Suprapubic skin (tissue), 4 donors: ENCODE measurements at regions not wholly inside any gene's neighbourhood (a gene's known extent, or its start where the extent isn't known, plus 50 kb on each side); places are given as distances from the start of the nearest gene placed in this dataset.

Source experiments
- DNase-seq, 2 donors: peaks; one replicate each; pipeline ENCODE4 v3.0.0-alpha.2; 2019; ENCODE audit warnings: low spot score in 2 of 2
- H3K27ac ChIP-seq: fragments of 200-600 bp; sonication (generic); one replicate; pipeline ENCODE4 v1.5.1; 2019
- H3K27me3 ChIP-seq: fragments of 200-600 bp; sonication (generic); one replicate; pipeline ENCODE4 v1.5.1; 2019
- H3K36me3 ChIP-seq: fragments of 200-600 bp; sonication (generic); one replicate; pipeline ENCODE4 v1.5.1; 2019
- H3K4me1 ChIP-seq: fragments of 200-600 bp; sonication (generic); one replicate; pipeline ENCODE4 v1.5.1; 2019
- H3K4me3 ChIP-seq: fragments of 200-600 bp; sonication (generic); one replicate; pipeline ENCODE4 v1.5.1; 2019; ENCODE audit warnings: mild to moderate bottlenecking
- H3K9me3 ChIP-seq: fragments of 200-600 bp; sonication (generic); one replicate; pipeline ENCODE4 v1.5.1; 2019
- EP300 ChIP-seq: sonication (generic); formaldehyde crosslinking; IDR thresholded peaks from one replicate; pipeline ENCODE4 v1.6.1; 2017; ENCODE audit warnings: antibody characterized with exemption
- POLR2A ChIP-seq, 2 donors: fragments of 450-650 bp; IDR thresholded peaks; one replicate each; pipeline ENCODE4 v1.6.1; 2017; ENCODE audit warnings: antibody characterized with exemption in 2 of 2, mild to moderate bottlenecking in 2 of 2, moderate library complexity in 2 of 2
- POLR2AphosphoS5 ChIP-seq, 3 donors: sonication (generic); formaldehyde crosslinking; IDR thresholded peaks; one replicate each; pipeline ENCODE4 v1.6.1; 2017; ENCODE audit warnings: antibody characterized with exemption in 3 of 3
- WGBS: methylation state at CpG from one replicate; pipeline ENCODE4 v1.1.5; 2018; 5-methylcytosine and 5-hydroxymethylcytosine counted together
- TF ChIP-seq, protein P1 (sequence below), 2 donors: fragments of 200-600 bp in 1 of 2; fragments of 450-650 bp in 1 of 2; sonication (generic) in 1 of 2; IDR thresholded peaks; one replicate each; pipeline ENCODE4 v1.5.1; 2016 to 2019; ENCODE audit warnings: antibody characterized with exemption in 2 of 2, mild to moderate bottlenecking in 1 of 2, moderate library complexity in 1 of 2

DNA sequence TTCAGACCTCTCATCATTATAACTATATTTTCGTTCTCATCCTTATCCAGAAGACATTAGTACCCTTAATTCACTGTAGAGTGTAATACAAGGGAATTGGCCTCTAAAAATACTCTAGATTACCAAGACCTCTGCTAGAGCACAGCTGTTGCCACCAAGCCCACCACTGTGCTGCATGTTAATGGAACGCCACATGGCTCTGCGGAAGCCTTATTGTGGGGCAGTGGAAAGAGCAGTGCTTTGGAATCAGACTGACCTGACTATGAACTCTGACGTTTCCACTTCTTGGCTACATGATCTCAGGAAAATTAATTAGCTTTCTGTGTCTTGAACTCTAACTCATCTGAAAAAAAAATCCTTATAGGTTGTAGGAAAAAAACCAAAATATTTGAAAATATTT is 222.1 kb downstream of the LMX1A start:
- H3K27ac ChIP-seq: no peak overlapping the region
- no peak for DNase-seq
- H3K9me3 ChIP-seq: no peaks in the 10 kb centered on the region
- H3K4me3 ChIP-seq: no peak overlapping the region
- WGBS: 84% methylated on average over 4 of the region's 4 CpGs
- peaks cover 27% of the 10 kb centered on the region for H3K27me3 ChIP-seq
- H3K4me1 ChIP-seq: no peaks in the 10 kb centered on the region
- TF ChIP-seq POLR2AphosphoS5 (IDR thresholded peaks at IDR 0.05) (no peak), EP300 (no peak), POLR2A (IDR thresholded peaks at IDR 0.05) (no peak)
- TF ChIP-seq, protein P1, sequence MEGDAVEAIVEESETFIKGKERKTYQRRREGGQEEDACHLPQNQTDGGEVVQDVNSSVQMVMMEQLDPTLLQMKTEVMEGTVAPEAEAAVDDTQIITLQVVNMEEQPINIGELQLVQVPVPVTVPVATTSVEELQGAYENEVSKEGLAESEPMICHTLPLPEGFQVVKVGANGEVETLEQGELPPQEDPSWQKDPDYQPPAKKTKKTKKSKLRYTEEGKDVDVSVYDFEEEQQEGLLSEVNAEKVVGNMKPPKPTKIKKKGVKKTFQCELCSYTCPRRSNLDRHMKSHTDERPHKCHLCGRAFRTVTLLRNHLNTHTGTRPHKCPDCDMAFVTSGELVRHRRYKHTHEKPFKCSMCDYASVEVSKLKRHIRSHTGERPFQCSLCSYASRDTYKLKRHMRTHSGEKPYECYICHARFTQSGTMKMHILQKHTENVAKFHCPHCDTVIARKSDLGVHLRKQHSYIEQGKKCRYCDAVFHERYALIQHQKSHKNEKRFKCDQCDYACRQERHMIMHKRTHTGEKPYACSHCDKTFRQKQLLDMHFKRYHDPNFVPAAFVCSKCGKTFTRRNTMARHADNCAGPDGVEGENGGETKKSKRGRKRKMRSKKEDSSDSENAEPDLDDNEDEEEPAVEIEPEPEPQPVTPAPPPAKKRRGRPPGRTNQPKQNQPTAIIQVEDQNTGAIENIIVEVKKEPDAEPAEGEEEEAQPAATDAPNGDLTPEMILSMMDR (IDR thresholded peaks at IDR 0.05): no peak
- H3K36me3 ChIP-seq: no peaks in the 10 kb centered on the region

- Histone ChIP-seq H3K36me3 (no peaks in the 10 kb centered on the region), H3K4me1 (no peaks in the 10 kb centered on the region), H3K27ac (no peak overlapping the region), H3K9me3 (no peaks in the 10 kb centered on the region), H3K27me3 (peaks cover 40% of the 10 kb centered on the region), H3K4me3 (no peak overlapping the region)
- TF ChIP-seq, protein P1 (IDR thresholded peaks at IDR 0.05): peak in 1 of 2 donors; percentile 58
- no peak for TF ChIP-seq EP300
- 5% methylated on average over 6 of the region's 6 CpGs for WGBS
- no peak for DNase-seq
Observed at GRCh38 chr1:165129568-165130164, 226.8 kb downstream of the LMX1A start.

DNA sequence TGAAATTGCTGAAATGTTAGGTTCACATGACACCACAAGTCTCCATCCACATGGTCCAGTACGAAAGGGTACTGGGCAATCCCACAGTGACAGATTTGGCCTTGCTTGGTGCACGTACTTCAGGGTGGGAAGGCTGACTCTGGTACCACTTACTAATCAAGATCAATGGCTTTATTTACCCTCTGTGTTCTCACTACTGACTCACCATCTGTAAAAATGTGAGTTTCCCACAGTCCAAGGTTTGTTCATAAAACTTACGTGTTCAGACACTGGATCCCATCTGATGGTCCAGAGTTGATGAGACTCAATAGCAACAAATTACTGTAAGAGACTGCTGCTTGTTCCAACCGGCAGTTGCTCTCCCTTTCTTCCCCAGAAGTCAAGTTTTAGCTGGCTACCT is 231.7 kb downstream of the LMX1A start:
- DNase-seq: no peak
- Histone ChIP-seq H3K27ac (no peak overlapping the region), H3K4me1 (no peaks in the 10 kb centered on the region), H3K27me3 (peaks cover 32% of the 10 kb centered on the region), H3K4me3 (no peak overlapping the region), H3K36me3 (no peaks in the 10 kb centered on the region), H3K9me3 (no peaks in the 10 kb centered on the region)
- whole genome bisulfite sequencing: 86% methylated on average over 4 of the region's 4 CpGs
- TF ChIP-seq POLR2A (IDR thresholded peaks at IDR 0.05) (no peak), POLR2AphosphoS5 (IDR thresholded peaks at IDR 0.05) (no peak), EP300 (no peak)
- TF ChIP-seq, protein P1 (IDR thresholded peaks at IDR 0.05): no peak

GRCh38 chr1:165119086-165119485 is 237.4 kb downstream of the LMX1A start:
- 82% methylated on average over 4 of the region's 5 CpGs for WGBS
- Histone ChIP-seq H3K27ac (no peak overlapping the region), H3K9me3 (no peaks in the 10 kb centered on the region), H3K4me3 (no peak overlapping the region), H3K27me3 (peaks cover 34% of the 10 kb centered on the region), H3K4me1 (no peaks in the 10 kb centered on the region), H3K36me3 (no peaks in the 10 kb centered on the region)
- TF ChIP-seq POLR2AphosphoS5 (IDR thresholded peaks at IDR 0.05) (no peak), POLR2A (IDR thresholded peaks at IDR 0.05) (no peak), EP300 (no peak)
- TF ChIP-seq, protein P1 (IDR thresholded peaks at IDR 0.05): no peak
- no peak for DNase-seq

DNA sequence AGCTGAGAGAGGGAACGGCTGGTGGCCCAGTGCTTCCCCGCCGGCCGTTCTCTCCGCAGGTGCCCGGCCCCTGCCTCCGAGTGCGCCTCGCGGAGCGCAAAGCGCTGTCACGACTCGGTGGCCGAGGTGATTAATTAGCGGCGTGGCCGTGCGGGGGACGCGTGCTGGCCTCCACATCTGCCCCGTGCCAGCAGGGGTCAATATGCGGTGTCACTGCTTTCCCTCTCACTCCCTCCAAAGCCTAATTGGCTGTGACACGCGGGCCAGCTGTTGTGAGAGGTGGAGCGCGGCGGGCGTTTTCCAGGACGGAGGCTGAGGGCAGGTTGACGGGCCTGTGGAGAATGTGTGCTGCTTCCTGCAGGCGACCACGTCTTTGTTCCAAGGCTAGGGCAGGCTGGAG is 239.0 kb downstream of the LMX1A start:
- H3K4me1 ChIP-seq: no peaks in the 10 kb centered on the region
- H3K27ac ChIP-seq: no peak overlapping the region
- H3K27me3 ChIP-seq: peaks cover 28% of the 10 kb centered on the region
- no peaks in the 10 kb centered on the region for H3K9me3 ChIP-seq
- DNase-seq: no peak
- H3K36me3 ChIP-seq: no peaks in the 10 kb centered on the region
- 12% methylated on average over 15 of the region's 33 CpGs for WGBS
- H3K4me3 ChIP-seq: no peak overlapping the region
- TF ChIP-seq POLR2A (IDR thresholded peaks at IDR 0.05): no peak

- Histone ChIP-seq H3K4me1 (no peaks in the 10 kb centered on the region), H3K27me3 (peaks cover 31% of the 10 kb centered on the region), H3K9me3 (no peaks in the 10 kb centered on the region), H3K4me3 (no peak overlapping the region), H3K27ac (no peak overlapping the region), H3K36me3 (no peaks in the 10 kb centered on the region)
- WGBS: 43% methylated on average over 5 of the region's 6 CpGs
- TF ChIP-seq EP300 (no peak), POLR2A (IDR thresholded peaks at IDR 0.05) (no peak), POLR2AphosphoS5 (IDR thresholded peaks at IDR 0.05) (no peak)
- TF ChIP-seq, protein P1 (IDR thresholded peaks at IDR 0.05): no peak
- DNase-seq: no peak
Observed at GRCh38 chr1:165116732-165117131, 239.8 kb downstream of the LMX1A start.
